Astrocyte (in vitro differentiated cells and primary cell): ENCODE measurements at regions not wholly inside any gene's neighbourhood (a gene's known extent, or its start where the extent isn't known, plus 50 kb on each side); places are given as distances from the start of the nearest gene placed in this dataset.

Source experiments
- EZH2 ChIP-seq: IDR thresholded peaks from 2 replicates; pipeline ENCODE4 v1.6.1; 2012; ENCODE audit warnings: mild to moderate bottlenecking, low read length, inconsistent platforms; ENCODE audit not compliant: insufficient read depth
- TF ChIP-seq, protein P1 (sequence below): IDR thresholded peaks from 2 replicates; pipeline ENCODE4 v1.5.1; 2011; ENCODE audit warnings: low read depth, mild to moderate bottlenecking, inconsistent platforms, low read length, moderate library complexity; ENCODE audit not compliant: insufficient read depth

DNA sequence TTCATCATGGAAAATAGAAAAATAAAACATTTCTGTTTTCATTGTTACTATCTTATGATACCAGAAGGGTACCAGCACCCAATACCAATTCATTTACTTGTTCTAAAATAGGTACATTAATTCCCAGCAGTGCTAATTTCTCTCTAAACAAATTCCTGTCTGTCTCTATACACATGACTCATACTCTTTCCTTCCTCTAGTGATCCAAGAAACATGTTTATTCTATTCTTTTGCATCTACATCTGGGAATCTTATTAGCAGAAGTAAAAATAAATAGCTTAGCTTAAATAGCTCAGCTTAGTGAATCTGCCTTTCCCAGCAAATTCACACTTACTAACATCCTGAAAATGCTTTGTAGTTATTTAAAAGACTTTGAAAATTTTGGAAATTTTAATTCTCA, 84.5 kb upstream of the MAPRE2 start:
- TF ChIP-seq EZH2 = no peak
- TF ChIP-seq, protein P1, sequence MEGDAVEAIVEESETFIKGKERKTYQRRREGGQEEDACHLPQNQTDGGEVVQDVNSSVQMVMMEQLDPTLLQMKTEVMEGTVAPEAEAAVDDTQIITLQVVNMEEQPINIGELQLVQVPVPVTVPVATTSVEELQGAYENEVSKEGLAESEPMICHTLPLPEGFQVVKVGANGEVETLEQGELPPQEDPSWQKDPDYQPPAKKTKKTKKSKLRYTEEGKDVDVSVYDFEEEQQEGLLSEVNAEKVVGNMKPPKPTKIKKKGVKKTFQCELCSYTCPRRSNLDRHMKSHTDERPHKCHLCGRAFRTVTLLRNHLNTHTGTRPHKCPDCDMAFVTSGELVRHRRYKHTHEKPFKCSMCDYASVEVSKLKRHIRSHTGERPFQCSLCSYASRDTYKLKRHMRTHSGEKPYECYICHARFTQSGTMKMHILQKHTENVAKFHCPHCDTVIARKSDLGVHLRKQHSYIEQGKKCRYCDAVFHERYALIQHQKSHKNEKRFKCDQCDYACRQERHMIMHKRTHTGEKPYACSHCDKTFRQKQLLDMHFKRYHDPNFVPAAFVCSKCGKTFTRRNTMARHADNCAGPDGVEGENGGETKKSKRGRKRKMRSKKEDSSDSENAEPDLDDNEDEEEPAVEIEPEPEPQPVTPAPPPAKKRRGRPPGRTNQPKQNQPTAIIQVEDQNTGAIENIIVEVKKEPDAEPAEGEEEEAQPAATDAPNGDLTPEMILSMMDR = no peak
